Lower lobe of right lung (tissue), 2 donors: ENCODE measurements at regions not wholly inside any gene's neighbourhood (a gene's known extent, or its start where the extent isn't known, plus 50 kb on each side); places are given as distances from the start of the nearest gene placed in this dataset.
A peak's percentile ranks its signal among the peaks of the same experiment; 100 is the strongest.

Source experiments
- ATAC-seq, 2 donors: fragments of 200-7000 bp; cut with Tn5 transposase; one replicate each; pipeline ENCODE4 v1.9.1; 2020 to 2022; ENCODE audit warnings: mild to moderate bottlenecking in 2 of 2, moderate library complexity in 2 of 2
- DNase-seq: peaks from one replicate; pipeline ENCODE4 v3.0.0-alpha.2; 2020
- H3K27ac ChIP-seq: fragments of 200-600 bp; one replicate; pipeline ENCODE4 v1.8.0; 2022
- H3K27me3 ChIP-seq: fragments of 200-600 bp; one replicate; pipeline ENCODE4 v1.8.0; 2022; ENCODE audit warnings: low read depth
- H3K36me3 ChIP-seq: fragments of 200-600 bp; one replicate; pipeline ENCODE4 v1.8.0; 2022; ENCODE audit warnings: mild to moderate bottlenecking
- H3K4me1 ChIP-seq: fragments of 200-600 bp; one replicate; pipeline ENCODE4 v1.8.0; 2022
- H3K4me3 ChIP-seq: fragments of 200-600 bp; one replicate; pipeline ENCODE4 v1.8.0; 2022; ENCODE audit warnings: mild to moderate bottlenecking
- H3K9me3 ChIP-seq: fragments of 200-600 bp; one replicate; pipeline ENCODE4 v1.8.0; 2022
- intact Hi-C: fragments of 100-400 bp; cut with DNase I; formaldehyde crosslinking; loops from one replicate; pipeline ENCODE4 v1.11.0; 2022
- TF ChIP-seq, protein P1 (sequence below): fragments of 200-600 bp; IDR thresholded peaks from one replicate; pipeline ENCODE4 v1.8.0; 2022; ENCODE audit warnings: antibody characterized with exemption, mild to moderate bottlenecking
- donor health status: DM: no; HTN: yes; CAD: no; lungs with severe emphysema.

DNA sequence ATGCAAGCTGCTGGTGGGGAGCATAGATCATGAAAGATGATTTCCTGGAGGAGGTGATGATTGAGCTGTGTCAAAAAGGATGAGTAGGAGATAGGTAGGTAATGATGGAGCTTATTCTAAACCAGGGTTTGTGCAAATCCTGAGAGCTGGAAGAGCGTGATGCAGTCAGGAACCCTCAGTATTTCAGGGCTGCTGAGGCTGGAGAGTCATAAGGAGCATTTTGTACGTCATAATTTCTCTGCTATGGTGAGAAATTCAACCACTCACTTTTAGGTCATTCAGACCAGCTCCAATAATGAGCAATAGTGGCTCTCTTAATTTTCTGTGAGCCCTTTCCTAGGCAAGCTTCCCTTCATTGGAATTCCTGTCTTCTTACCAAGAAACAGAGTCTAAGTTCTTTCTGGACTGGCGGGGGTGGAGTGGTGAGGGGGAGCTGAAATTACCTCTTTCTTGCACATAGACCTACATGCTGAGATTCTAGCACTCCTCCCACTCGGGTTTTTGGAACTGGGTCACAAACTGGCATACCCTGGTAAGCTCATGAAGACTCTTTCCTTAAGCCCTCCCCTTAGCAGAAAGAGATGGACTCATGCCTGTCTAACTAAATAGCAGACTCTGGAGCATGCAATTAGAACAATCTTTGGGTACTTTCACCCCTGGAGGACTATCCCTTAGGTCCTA is 62.2 kb upstream of the MYCBP2 start:
- Histone ChIP-seq H3K27me3 (no peaks in the 10 kb centered on the region), H3K27ac (no peak overlapping the region), H3K4me3 (no peak overlapping the region), H3K9me3 (no peaks in the 10 kb centered on the region), H3K36me3 (no peaks in the 10 kb centered on the region), H3K4me1 (no peaks in the 10 kb centered on the region)
- ATAC-seq, result no peak
- TF ChIP-seq, protein P1, sequence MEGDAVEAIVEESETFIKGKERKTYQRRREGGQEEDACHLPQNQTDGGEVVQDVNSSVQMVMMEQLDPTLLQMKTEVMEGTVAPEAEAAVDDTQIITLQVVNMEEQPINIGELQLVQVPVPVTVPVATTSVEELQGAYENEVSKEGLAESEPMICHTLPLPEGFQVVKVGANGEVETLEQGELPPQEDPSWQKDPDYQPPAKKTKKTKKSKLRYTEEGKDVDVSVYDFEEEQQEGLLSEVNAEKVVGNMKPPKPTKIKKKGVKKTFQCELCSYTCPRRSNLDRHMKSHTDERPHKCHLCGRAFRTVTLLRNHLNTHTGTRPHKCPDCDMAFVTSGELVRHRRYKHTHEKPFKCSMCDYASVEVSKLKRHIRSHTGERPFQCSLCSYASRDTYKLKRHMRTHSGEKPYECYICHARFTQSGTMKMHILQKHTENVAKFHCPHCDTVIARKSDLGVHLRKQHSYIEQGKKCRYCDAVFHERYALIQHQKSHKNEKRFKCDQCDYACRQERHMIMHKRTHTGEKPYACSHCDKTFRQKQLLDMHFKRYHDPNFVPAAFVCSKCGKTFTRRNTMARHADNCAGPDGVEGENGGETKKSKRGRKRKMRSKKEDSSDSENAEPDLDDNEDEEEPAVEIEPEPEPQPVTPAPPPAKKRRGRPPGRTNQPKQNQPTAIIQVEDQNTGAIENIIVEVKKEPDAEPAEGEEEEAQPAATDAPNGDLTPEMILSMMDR, result no peak
- no peak for DNase-seq
- intact Hi-C loops, result no loop called here

DNA sequence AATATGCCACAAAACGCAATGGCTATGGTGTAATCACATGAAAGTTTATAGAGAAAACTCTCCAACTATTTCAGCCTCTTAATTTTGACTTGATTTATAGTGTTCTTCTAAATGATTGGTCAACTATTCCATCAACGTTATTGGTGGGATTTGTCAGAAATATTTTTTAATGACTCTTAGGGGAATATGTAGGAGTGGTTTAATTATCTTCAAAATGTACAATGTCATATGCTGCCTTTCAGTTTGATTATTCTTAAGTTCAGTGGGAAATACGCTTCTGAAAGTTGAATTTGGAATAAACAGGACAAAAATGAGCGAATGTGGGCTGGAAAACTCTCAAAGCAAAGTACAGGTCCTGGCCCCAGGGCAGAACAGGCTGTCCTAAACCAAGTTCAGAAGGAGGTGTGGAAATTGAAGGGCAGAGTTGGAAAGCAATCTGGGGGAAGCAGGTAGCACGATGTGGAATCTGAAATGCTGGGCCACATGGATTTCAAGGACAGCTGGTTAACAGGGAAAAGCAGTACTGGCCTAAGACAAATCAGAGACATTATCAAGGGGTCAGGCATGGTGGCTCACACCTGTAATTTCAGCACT is 60.8 kb upstream of the MYCBP2 start:
- intact Hi-C loops, result no loop called here
- no peaks in the 10 kb centered on the region for H3K36me3 ChIP-seq
- ATAC-seq, result no peak
- TF ChIP-seq, protein P1, result no peak
- H3K4me1 ChIP-seq, result no peaks in the 10 kb centered on the region
- no peak for DNase-seq
- no peak overlapping the region for H3K4me3 ChIP-seq
- no peak overlapping the region for H3K27ac ChIP-seq
- H3K9me3 ChIP-seq, result no peaks in the 10 kb centered on the region
- no peaks in the 10 kb centered on the region for H3K27me3 ChIP-seq

DNA sequence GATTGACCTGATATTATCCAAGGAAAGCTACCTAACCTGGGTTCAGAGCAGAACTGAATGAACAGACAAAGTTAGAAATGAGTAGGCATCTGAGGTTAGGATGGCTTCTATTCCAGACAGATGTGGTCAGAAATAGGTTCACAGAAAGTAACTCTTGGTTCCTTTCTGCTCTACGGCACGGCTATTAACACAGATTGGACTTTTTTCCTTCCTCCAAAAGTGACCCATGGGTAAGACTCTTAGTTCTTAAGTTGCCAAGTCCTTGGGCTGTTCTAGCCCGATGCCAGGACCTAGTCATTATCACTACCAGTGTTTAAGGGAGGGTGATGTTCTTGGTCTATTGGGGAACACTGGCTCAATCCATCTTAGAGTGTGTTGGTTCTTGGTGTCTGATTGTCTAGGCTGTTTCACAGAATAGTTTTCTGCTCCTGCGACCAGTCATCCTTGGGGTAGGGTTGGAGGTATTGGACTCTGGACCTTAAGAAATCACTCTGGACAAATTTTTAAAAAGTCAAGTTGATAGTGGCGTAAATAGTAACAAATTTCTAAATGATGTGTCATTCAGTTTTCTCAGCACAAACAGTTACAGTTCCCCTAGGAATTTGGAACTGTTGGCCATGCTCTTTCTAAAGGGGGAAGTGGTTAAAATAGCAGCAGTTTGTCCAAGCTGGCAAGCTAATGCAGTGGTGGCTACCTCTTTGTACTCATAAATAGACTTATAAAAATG is 60.1 kb upstream of the MYCBP2 start:
- no peaks in the 10 kb centered on the region for H3K4me1 ChIP-seq
- H3K4me3 ChIP-seq, result no peak overlapping the region
- H3K9me3 ChIP-seq, result no peaks in the 10 kb centered on the region
- TF ChIP-seq, protein P1, result no peak
- intact Hi-C loops, result no loop called here
- ATAC-seq, result peak; percentile 46 to 61
- H3K36me3 ChIP-seq, result no peaks in the 10 kb centered on the region
- DNase-seq, result no peak
- H3K27me3 ChIP-seq, result no peaks in the 10 kb centered on the region
- H3K27ac ChIP-seq, result no peak overlapping the region

DNA sequence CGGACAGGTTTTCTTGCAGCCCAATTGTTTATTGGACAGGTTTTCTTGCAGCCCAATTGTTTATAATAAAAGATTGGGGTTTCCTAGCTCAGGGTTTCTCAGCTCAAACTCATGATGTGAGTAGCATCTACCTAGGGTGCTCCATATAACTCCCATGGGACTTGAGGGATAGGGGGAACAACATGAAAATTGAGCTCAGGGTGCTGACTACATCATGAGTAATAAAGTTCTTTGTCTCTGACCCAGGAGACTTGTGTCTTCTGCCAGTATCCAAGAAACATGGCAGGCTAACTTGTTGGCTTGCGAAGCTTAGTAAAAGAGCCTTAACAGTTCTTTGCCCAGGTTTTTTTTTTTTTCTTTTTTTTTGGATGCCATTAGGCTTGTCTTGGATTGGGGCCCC is 59.2 kb upstream of the MYCBP2 start:
- Histone ChIP-seq H3K36me3 (no peaks in the 10 kb centered on the region), H3K27me3 (no peaks in the 10 kb centered on the region), H3K4me3 (no peak overlapping the region), H3K9me3 (no peaks in the 10 kb centered on the region), H3K4me1 (no peaks in the 10 kb centered on the region), H3K27ac (no peak overlapping the region)
- intact Hi-C loops, result no loop called here
- TF ChIP-seq, protein P1, result no peak
- ATAC-seq, result no peak
- no peak for DNase-seq

DNA sequence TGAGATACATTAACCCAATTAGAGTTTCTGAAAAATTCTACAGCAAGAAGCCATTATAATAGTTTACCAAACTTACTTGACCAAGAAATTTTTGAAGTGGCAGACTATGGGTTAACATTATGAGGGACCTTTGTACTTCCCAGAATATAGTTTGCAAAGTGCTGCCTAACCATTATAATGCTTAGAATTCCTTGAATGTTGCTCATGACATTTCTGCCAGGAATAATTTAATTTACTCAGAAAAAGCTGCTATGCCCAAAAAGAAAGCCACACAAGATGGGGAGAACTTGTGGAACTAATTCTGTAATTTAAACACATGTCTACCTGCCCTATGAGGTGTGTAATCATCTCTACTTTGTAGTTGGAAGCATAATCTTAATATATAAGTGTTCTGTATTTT is 58.1 kb upstream of the MYCBP2 start:
- Histone ChIP-seq H3K9me3 (no peaks in the 10 kb centered on the region), H3K36me3 (no peaks in the 10 kb centered on the region), H3K4me3 (no peak overlapping the region), H3K27me3 (no peaks in the 10 kb centered on the region), H3K27ac (no peak overlapping the region), H3K4me1 (no peaks in the 10 kb centered on the region)
- DNase-seq, result no peak
- ATAC-seq, result no peak
- TF ChIP-seq, protein P1, result no peak
- intact Hi-C loops, result no loop called here
